ENCODE measurements at regions not wholly inside any gene's neighbourhood (a gene's known extent, or its start where the extent isn't known, plus 50 kb on each side); places are given as distances from the start of the nearest gene placed in this dataset.

DNA sequence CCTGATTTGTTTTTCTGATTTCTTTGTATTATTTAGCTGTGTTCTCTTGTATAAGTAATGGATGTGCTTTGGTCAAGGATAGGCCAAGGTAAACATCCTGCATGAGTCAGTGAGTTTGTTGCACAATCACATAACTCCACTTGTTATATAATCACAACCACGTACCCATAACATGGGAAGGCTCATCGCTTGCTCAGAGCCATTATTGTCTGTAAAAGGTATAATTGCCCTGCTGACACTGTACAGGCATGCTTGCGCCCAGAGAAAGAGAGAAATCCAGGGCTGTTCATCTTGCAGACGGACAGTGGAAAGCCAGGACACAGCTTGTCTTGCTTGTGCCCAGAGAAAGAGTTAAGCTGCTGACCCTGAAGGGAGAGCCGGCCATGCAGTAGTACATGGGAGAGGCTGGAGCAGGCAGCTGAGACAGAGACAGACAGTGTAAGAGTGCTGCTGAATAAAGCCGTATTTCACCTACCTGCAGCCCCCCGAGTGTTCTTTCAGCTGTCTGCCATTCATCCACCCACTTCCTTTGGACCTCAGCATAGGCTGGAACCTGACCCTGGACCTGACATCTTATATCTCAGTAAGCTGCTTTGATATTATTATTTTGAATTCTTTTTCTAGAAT lies 174.7 kb upstream of the DAAM1 start:
- TF ChIP-seq, protein P1, sequence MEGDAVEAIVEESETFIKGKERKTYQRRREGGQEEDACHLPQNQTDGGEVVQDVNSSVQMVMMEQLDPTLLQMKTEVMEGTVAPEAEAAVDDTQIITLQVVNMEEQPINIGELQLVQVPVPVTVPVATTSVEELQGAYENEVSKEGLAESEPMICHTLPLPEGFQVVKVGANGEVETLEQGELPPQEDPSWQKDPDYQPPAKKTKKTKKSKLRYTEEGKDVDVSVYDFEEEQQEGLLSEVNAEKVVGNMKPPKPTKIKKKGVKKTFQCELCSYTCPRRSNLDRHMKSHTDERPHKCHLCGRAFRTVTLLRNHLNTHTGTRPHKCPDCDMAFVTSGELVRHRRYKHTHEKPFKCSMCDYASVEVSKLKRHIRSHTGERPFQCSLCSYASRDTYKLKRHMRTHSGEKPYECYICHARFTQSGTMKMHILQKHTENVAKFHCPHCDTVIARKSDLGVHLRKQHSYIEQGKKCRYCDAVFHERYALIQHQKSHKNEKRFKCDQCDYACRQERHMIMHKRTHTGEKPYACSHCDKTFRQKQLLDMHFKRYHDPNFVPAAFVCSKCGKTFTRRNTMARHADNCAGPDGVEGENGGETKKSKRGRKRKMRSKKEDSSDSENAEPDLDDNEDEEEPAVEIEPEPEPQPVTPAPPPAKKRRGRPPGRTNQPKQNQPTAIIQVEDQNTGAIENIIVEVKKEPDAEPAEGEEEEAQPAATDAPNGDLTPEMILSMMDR (IDR thresholded peaks at IDR 0.05), result no peak
- no peak for TF ChIP-seq POLR2A (IDR thresholded peaks at IDR 0.05)

Measured in Peyer's patch (tissue), 4 donors.